Testis (tissue), 2 donors: ENCODE measurements at regions not wholly inside any gene's neighbourhood (a gene's known extent, or its start where the extent isn't known, plus 50 kb on each side); places are given as distances from the start of the nearest gene placed in this dataset.

Experiments used
- POLR2A ChIP-seq: fragments of 450-650 bp; IDR thresholded peaks from one replicate; pipeline ENCODE4 v1.6.1; 2017; ENCODE audit warnings: antibody characterized with exemption, mild to moderate bottlenecking, moderate library complexity
- TF ChIP-seq, protein P1 (sequence below), 3 experiments: fragments of 450-650 bp in 2 of 3; fragments of 200-600 bp in 1 of 3; sonication (generic) in 1 of 3; IDR thresholded peaks; one replicate each; pipeline ENCODE4 v1.5.1; 2016 to 2019; ENCODE audit warnings: antibody characterized with exemption in 3 of 3, mild to moderate bottlenecking in 2 of 3, moderate library complexity in 1 of 3

DNA sequence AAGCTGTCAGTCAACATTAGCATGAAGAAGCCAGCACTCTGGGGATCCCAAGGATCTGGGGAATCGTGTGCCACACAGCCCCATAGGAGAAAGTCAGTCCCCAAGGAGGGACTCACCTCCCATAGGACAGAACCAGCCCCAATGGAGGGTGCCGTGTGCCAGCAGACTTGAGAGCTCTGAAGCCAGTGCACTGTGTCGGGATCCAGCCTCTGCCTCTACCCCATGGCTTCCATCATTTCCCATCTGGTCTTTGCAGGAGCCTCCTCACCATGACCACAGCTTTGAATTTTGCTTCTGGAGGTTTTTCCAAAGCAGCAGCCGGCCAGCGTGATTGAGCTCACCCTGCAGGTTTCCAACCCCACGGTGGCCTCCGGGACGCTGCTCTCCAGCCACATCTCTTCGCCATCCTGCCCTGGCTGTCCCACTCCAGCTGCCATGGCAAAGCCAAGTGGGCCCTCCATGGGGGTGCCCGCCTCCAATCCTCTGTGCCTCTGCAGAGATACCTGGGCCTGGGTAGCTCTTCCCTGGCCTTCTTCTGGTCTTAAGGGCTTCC, 171.8 kb upstream of the SHH start:
- TF ChIP-seq, protein P1, sequence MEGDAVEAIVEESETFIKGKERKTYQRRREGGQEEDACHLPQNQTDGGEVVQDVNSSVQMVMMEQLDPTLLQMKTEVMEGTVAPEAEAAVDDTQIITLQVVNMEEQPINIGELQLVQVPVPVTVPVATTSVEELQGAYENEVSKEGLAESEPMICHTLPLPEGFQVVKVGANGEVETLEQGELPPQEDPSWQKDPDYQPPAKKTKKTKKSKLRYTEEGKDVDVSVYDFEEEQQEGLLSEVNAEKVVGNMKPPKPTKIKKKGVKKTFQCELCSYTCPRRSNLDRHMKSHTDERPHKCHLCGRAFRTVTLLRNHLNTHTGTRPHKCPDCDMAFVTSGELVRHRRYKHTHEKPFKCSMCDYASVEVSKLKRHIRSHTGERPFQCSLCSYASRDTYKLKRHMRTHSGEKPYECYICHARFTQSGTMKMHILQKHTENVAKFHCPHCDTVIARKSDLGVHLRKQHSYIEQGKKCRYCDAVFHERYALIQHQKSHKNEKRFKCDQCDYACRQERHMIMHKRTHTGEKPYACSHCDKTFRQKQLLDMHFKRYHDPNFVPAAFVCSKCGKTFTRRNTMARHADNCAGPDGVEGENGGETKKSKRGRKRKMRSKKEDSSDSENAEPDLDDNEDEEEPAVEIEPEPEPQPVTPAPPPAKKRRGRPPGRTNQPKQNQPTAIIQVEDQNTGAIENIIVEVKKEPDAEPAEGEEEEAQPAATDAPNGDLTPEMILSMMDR (IDR thresholded peaks at IDR 0.05), result no peak
- no peak for TF ChIP-seq POLR2A
